Left ventricle myocardium inferior (tissue), 1 donor: ENCODE measurements at regions not wholly inside any gene's neighbourhood (a gene's known extent, or its start where the extent isn't known, plus 50 kb on each side); places are given as distances from the start of the nearest gene placed in this dataset.

Experiments
- DNase-seq: peaks from one replicate; pipeline ENCODE4 v3.0.0-alpha.2; 2020
- H3K27ac ChIP-seq: fragments of 200-600 bp; replicated peaks from 2 replicates; pipeline ENCODE4 v1.8.0; 2021
- H3K27me3 ChIP-seq: fragments of 200-600 bp; 2 replicates; pipeline ENCODE4 v1.8.0; 2021; ENCODE audit warnings: low read depth
- H3K36me3 ChIP-seq: fragments of 200-600 bp; 2 replicates; pipeline ENCODE4 v1.8.0; 2021
- H3K4me1 ChIP-seq: fragments of 200-600 bp; 2 replicates; pipeline ENCODE4 v1.8.0; 2021
- H3K4me3 ChIP-seq: fragments of 200-600 bp; 2 replicates; pipeline ENCODE4 v1.8.0; 2021; ENCODE audit warnings: mild to moderate bottlenecking, moderate library complexity
- H3K9me3 ChIP-seq: fragments of 200-600 bp; replicated peaks from 2 replicates; pipeline ENCODE4 v1.8.0; 2021
- intact Hi-C: fragments of 100-400 bp; cut with micrococcal nuclease; formaldehyde crosslinking; loops from one replicate; pipeline ENCODE4 v1.11.0; 2022
- TF ChIP-seq, protein P1 (sequence below): fragments of 200-600 bp; IDR thresholded peaks from 2 replicates; pipeline ENCODE4 v1.8.0; 2021; ENCODE audit warnings: antibody characterized with exemption, mild to moderate bottlenecking, borderline replicate concordance
- donor health status: DM: no; HTN: yes; CAD: no; lungs with severe emphysema.

DNA sequence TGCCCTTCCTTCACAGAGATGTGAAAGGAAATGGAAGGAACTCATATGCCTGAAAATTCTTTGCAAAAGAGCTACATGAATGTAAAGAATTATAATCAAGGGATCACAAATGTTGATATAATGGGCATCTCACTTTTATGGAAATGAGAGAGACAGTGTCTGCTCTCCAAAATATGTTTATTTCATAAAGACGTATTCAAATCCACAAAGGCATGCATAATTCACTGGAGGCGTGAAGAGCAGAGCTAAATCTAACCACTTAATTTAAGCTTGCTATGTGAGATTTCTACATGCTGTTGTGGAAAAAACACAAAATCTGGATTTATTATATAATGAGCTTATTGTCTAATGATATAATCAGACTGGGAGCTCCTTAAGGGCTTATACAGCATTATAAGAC is 469.1 kb downstream of the RAP2B start:
- DNase-seq = no peak
- Histone ChIP-seq H3K27me3 (no peaks in the 10 kb centered on the region), H3K9me3 (no peaks in the 10 kb centered on the region), H3K4me1 (peaks cover 11% of the 10 kb centered on the region), H3K27ac (no peak overlapping the region), H3K4me3 (no peak overlapping the region), H3K36me3 (no peaks in the 10 kb centered on the region)
- TF ChIP-seq, protein P1, sequence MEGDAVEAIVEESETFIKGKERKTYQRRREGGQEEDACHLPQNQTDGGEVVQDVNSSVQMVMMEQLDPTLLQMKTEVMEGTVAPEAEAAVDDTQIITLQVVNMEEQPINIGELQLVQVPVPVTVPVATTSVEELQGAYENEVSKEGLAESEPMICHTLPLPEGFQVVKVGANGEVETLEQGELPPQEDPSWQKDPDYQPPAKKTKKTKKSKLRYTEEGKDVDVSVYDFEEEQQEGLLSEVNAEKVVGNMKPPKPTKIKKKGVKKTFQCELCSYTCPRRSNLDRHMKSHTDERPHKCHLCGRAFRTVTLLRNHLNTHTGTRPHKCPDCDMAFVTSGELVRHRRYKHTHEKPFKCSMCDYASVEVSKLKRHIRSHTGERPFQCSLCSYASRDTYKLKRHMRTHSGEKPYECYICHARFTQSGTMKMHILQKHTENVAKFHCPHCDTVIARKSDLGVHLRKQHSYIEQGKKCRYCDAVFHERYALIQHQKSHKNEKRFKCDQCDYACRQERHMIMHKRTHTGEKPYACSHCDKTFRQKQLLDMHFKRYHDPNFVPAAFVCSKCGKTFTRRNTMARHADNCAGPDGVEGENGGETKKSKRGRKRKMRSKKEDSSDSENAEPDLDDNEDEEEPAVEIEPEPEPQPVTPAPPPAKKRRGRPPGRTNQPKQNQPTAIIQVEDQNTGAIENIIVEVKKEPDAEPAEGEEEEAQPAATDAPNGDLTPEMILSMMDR = no peak
- intact Hi-C loops = no loop called here

DNA sequence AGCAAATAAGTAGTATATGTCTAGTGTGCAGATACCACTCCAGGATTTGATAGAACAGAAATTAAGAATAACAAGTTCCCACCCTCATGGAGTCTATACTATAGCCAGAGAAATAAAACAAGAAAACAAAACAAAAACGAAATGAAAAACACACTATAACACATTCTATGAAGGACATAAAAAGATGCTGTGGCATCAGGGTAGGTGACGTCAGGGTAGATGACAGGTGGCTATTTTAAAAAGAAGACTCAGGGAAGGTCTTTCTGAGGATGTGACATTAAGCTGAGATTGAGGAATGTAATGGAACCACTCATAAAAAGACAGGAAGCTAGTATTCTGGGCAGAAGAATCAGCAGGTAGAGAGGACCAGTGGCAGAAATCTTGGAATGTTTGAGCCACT is 469.6 kb downstream of the RAP2B start:
- Histone ChIP-seq H3K36me3 (no peaks in the 10 kb centered on the region), H3K4me1 (peaks cover 11% of the 10 kb centered on the region), H3K9me3 (no peaks in the 10 kb centered on the region), H3K27me3 (no peaks in the 10 kb centered on the region), H3K27ac (no peak overlapping the region), H3K4me3 (no peak overlapping the region)
- intact Hi-C loops = no loop called here
- TF ChIP-seq, protein P1 = no peak
- DNase-seq = no peak

DNA sequence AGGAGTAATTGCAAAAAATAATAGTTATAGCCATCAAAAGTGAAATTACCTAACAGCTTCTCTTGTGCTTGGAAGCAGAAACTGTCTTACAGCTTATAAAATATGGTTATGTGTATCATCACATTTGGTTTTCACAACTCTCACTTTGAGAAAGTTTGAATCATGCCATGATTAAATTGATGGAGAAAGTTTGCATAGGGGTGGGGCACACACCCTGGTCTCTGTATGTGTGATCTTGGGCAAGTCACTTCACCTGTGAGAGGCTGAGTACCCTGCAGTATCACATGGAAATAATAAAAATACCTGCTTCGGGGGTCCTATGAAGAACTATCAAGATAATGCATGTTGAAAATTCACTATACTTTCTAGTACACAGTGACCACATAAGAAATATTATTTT is 471.4 kb downstream of the RAP2B start:
- intact Hi-C loops = no loop called here
- H3K27ac ChIP-seq = no peak overlapping the region
- H3K36me3 ChIP-seq = no peaks in the 10 kb centered on the region
- TF ChIP-seq, protein P1 = no peak
- no peaks in the 10 kb centered on the region for H3K27me3 ChIP-seq
- H3K4me1 ChIP-seq = peaks cover 6% of the 10 kb centered on the region
- no peaks in the 10 kb centered on the region for H3K9me3 ChIP-seq
- no peak overlapping the region for H3K4me3 ChIP-seq
- no peak for DNase-seq

DNA sequence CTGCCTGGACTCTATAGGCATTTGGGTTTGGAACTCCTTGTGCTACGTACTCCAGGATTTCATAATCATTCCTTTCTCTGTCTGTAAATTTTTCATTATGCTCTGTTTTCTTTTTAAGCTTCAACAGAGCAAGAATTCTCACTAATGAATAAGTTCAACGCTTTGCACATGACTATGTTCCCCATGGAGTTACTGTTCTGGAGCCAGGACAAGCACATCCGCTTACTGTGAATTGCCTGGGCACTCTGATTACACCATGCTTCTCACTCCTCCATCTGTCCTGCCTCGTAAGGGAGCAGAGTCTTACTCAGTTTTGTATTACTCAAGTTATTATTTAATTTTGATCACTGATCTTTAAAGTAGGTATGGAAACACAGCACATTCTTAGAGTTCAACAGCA is 472.7 kb downstream of the RAP2B start:
- Histone ChIP-seq H3K9me3 (no peaks in the 10 kb centered on the region), H3K36me3 (no peaks in the 10 kb centered on the region), H3K27me3 (no peaks in the 10 kb centered on the region), H3K4me3 (no peak overlapping the region), H3K4me1 (no peaks in the 10 kb centered on the region), H3K27ac (no peak overlapping the region)
- intact Hi-C loops = no loop called here
- TF ChIP-seq, protein P1 = no peak
- DNase-seq = no peak

DNA sequence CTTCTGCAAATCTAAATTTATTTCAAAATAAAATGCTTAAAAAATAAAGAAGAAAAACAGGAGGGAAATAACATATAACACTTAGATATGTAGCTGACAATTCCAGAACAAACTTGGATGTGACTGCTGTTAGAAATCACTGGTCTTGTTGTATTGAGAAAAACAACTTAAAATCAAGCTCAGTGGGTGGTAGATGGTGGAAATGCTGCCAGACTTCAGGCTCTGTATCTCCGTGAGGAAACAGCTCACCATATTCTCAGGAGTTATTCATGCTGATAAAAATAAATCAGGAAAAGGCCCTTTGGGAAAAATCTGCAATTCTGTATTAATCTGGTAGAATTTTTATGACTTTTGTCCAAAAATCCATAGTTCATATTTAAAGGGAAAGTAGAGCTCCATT is 477.6 kb downstream of the RAP2B start:
- H3K9me3 ChIP-seq = peaks cover 11% of the 10 kb centered on the region
- TF ChIP-seq, protein P1 = no peak
- no peak for DNase-seq
- peak overlapping the region; percentile 19 for H3K4me3 ChIP-seq
- no peak overlapping the region for H3K27ac ChIP-seq
- H3K36me3 ChIP-seq = no peaks in the 10 kb centered on the region
- H3K27me3 ChIP-seq = no peaks in the 10 kb centered on the region
- no peaks in the 10 kb centered on the region for H3K4me1 ChIP-seq
- intact Hi-C loops = no loop called here
